CD4-positive, alpha-beta T cell (primary cell): ENCODE measurements at regions not wholly inside any gene's neighbourhood (a gene's known extent, or its start where the extent isn't known, plus 50 kb on each side); places are given as distances from the start of the nearest gene placed in this dataset.

Experiments
- ATAC-seq: fragments of 200-7000 bp; cut with Tn5 transposase; one replicate; pipeline ENCODE4 v1.10.0; 2022; ENCODE audit warnings: mild to moderate bottlenecking; ENCODE audit not compliant: poor library complexity
- CTCF ChIA-PET: fragments of 350-600 bp; sonication (Branson Sonifier 250); formaldehyde crosslinking; loops from one replicate; lab custom pipeline; 2021; ENCODE audit warnings: antibody characterized with exemption, inconsistent platforms; lab: Charles Lee
- POLR2A ChIA-PET: fragments of 350-600 bp; sonication (Branson Sonifier 250); formaldehyde crosslinking; loops from one replicate; lab custom pipeline; 2021; ENCODE audit warnings: antibody characterized with exemption, inconsistent platforms; lab: Charles Lee
- DNase-seq, 14 experiments: peaks; one replicate each; pipeline ENCODE4 v3.0.0-alpha.2; 2013 to 2020; ENCODE audit warnings: mixed read lengths in 2 of 14
- H3K27ac ChIP-seq, 2 donors: one replicate each; pipeline versions ENCODE4 v1.5.1 to v1.7.0; 2013; ENCODE audit warnings: low read length in 2 of 2, low read depth in 1 of 2, mild to moderate bottlenecking in 1 of 2
- H3K27me3 ChIP-seq, 2 experiments: 1 replicate in 1 of 2; 2 replicates in 1 of 2; pipeline versions ENCODE4 v1.6.1 to v1.7.0; 2013; ENCODE audit warnings: low read length in 2 of 2, control low read depth in 1 of 2, mild to moderate bottlenecking in 1 of 2, moderate library complexity in 1 of 2; ENCODE audit not compliant: insufficient read depth in 2 of 2, control insufficient read depth in 1 of 2
- H3K36me3 ChIP-seq: one replicate; pipeline ENCODE4 v1.6.1; 2013; ENCODE audit warnings: low read length, control low read depth; ENCODE audit not compliant: insufficient read depth
- H3K4me1 ChIP-seq: one replicate; pipeline ENCODE4 v1.6.1; 2013; ENCODE audit warnings: low read length, control low read depth; ENCODE audit not compliant: insufficient read depth
- H3K4me3 ChIP-seq: one replicate; pipeline ENCODE4 v1.5.1; 2013; ENCODE audit warnings: mild to moderate bottlenecking, low read length, moderate library complexity
- H3K9me3 ChIP-seq, 2 experiments: 1 replicate in 1 of 2; 2 replicates in 1 of 2; pipeline versions ENCODE4 v1.6.1 to v1.7.0; 2013; ENCODE audit warnings: low read length in 2 of 2, mild to moderate bottlenecking in 2 of 2, control low read depth in 1 of 2, moderate library complexity in 1 of 2; ENCODE audit not compliant: control insufficient read depth in 1 of 2, insufficient read depth in 1 of 2
- H3K27ac Mint-ChIP-seq: one replicate; pipeline ENCODE4 v1.8.0; 2020; ENCODE audit warnings: mixed read lengths
- H3K27me3 Mint-ChIP-seq: one replicate; pipeline ENCODE4 v1.8.0; 2021; ENCODE audit warnings: mixed read lengths
- H3K36me3 Mint-ChIP-seq: one replicate; pipeline ENCODE4 v1.8.0; 2021; ENCODE audit warnings: low read depth, mixed read lengths
- H3K4me1 Mint-ChIP-seq: one replicate; pipeline ENCODE4 v1.8.0; 2021; ENCODE audit warnings: low read depth, mixed read lengths
- H3K4me3 Mint-ChIP-seq: one replicate; pipeline ENCODE4 v1.8.0; 2020; ENCODE audit warnings: mild to moderate bottlenecking, mixed read lengths
- H3K9me3 Mint-ChIP-seq: one replicate; pipeline ENCODE4 v1.8.0; 2020; ENCODE audit warnings: mixed read lengths
- CTCF ChIP-seq: fragments of 200-600 bp; IDR thresholded peaks from one replicate; pipeline ENCODE4 v1.8.0; 2022; ENCODE audit warnings: antibody characterized with exemption, mild to moderate bottlenecking
- intact Hi-C, 2 experiments: fragments of 100-400 bp; cut with DNase I in 1 of 2; cut with micrococcal nuclease in 1 of 2; formaldehyde crosslinking; loops; one replicate each; pipeline versions ENCODE4 v1.15.1 to v1.9.0; 2023 to 2025; cut with DNase I, micrococcal nuclease

GRCh38 chr3:66922058-66922457 is 76.0 kb upstream of the KBTBD8 start:
- no peaks in the 10 kb centered on the region for H3K9me3 ChIP-seq
- H3K4me1 ChIP-seq, result no peaks in the 10 kb centered on the region
- no peaks in the 10 kb centered on the region for H3K4me1 Mint-ChIP-seq
- ChIA-PET POLR2A (no interaction called here), CTCF (no interaction called here)
- H3K27ac Mint-ChIP-seq, result no peak overlapping the region
- no peak for DNase-seq
- TF ChIP-seq CTCF, result no peak
- H3K9me3 Mint-ChIP-seq, result no peaks in the 10 kb centered on the region
- intact Hi-C loops, result no loop called here
- H3K36me3 Mint-ChIP-seq, result no peaks in the 10 kb centered on the region
- H3K4me3 Mint-ChIP-seq, result no peak overlapping the region
- peaks cover 0 to 4% of the 10 kb centered on the region in 2 experiments for H3K27me3 ChIP-seq
- ATAC-seq, result no peak
- H3K36me3 ChIP-seq, result no peaks in the 10 kb centered on the region
- H3K4me3 ChIP-seq, result no peak overlapping the region
- H3K27me3 Mint-ChIP-seq, result peaks cover 7% of the 10 kb centered on the region
- no peak overlapping the region for H3K27ac ChIP-seq

DNA sequence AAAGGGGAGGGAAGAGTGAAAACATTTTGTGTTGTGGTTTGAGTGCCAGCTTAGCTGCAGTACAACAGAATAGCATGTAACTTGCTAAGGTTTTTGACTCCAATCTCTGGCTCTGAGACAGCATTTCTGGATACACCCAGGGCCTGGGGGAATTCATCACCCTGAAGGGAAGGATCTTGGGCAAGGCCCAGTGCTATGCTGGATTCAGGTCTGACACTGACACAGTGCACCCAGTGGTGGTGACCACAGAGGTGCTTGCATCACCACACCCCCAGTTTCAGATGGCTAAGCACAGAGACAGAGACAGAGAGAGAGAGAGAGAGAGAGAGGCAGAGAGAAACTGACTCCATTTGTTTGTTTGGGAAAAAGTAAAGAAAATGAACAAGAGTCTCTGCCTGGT is 74.1 kb upstream of the KBTBD8 start:
- Histone ChIP-seq H3K4me3 (no peak overlapping the region), H3K9me3 (no peaks in the 10 kb centered on the region), H3K27me3 (peaks cover 0 to 4% of the 10 kb centered on the region in 2 experiments), H3K4me1 (no peaks in the 10 kb centered on the region), H3K27ac (no peak overlapping the region), H3K36me3 (no peaks in the 10 kb centered on the region)
- Mint-ChIP-seq H3K27ac (no peak overlapping the region), H3K36me3 (no peaks in the 10 kb centered on the region), H3K9me3 (no peaks in the 10 kb centered on the region), H3K4me3 (no peak overlapping the region), H3K4me1 (no peaks in the 10 kb centered on the region), H3K27me3 (peaks cover 7% of the 10 kb centered on the region)
- intact Hi-C loops, result no loop called here
- no peak for TF ChIP-seq CTCF
- no peak for DNase-seq
- ATAC-seq, result no peak
- CTCF ChIA-PET, result no interaction called here
- POLR2A ChIA-PET, result no interaction called here

DNA sequence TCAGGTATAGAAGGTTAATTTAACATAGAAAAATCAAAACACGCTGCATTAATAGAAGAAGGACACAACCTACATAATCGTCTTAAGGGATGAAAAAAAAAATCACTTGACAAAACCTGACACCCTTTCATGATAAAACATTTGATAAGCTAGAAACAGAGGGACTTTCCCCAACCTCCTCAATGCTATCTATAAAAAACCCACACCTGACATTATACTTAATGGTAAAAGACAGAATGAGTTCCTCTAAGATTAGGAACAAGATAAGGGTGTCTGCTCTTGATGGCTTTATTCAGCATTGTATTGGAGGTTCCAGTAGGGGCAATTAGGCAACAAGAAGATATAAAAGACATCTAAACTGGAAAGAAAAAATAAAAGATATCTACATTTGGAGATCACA is 69.9 kb upstream of the KBTBD8 start:
- Mint-ChIP-seq H3K27me3 (peaks cover 7% of the 10 kb centered on the region), H3K27ac (no peak overlapping the region), H3K4me3 (no peak overlapping the region), H3K9me3 (no peaks in the 10 kb centered on the region), H3K4me1 (no peaks in the 10 kb centered on the region), H3K36me3 (no peaks in the 10 kb centered on the region)
- Histone ChIP-seq H3K9me3 (no peaks in the 10 kb centered on the region), H3K36me3 (no peaks in the 10 kb centered on the region), H3K27me3 (peaks cover 0 to 4% of the 10 kb centered on the region in 2 experiments), H3K4me3 (no peak overlapping the region), H3K27ac (no peak overlapping the region), H3K4me1 (no peaks in the 10 kb centered on the region)
- no peak for TF ChIP-seq CTCF
- ChIA-PET POLR2A (no interaction called here), CTCF (no interaction called here)
- DNase-seq (no peak), ATAC-seq (no peak)
- intact Hi-C loops, result no loop called here
